Tibial artery (tissue), 4 donors: ENCODE measurements at regions not wholly inside any gene's neighbourhood (a gene's known extent, or its start where the extent isn't known, plus 50 kb on each side); places are given as distances from the start of the nearest gene placed in this dataset.

Experiments
- DNase-seq, 2 donors: peaks; one replicate each; pipeline ENCODE4 v3.0.0-alpha.2; 2019
- H3K27ac ChIP-seq, 2 donors: fragments of 200-600 bp; sonication (generic) in 1 of 2; 1 replicate in 1 of 2; 2 replicates in 1 of 2; pipeline ENCODE4 v1.5.1; 2018 to 2019; ENCODE audit warnings: mild to moderate bottlenecking in 1 of 2
- H3K27me3 ChIP-seq, 2 donors: fragments of 200-600 bp; sonication (generic) in 1 of 2; one replicate each; pipeline versions ENCODE4 v1.5.1 to v1.6.0; 2016 to 2019
- H3K36me3 ChIP-seq, 3 donors: fragments of 200-600 bp; sonication (generic) in 2 of 3; one replicate each; pipeline ENCODE4 v1.5.1; 2016 to 2019; ENCODE audit warnings: mild to moderate bottlenecking in 2 of 3
- H3K4me1 ChIP-seq, 4 donors: fragments of 200-600 bp; sonication (generic) in 2 of 4; 1 replicate in 3 of 4; 2 replicates in 1 of 4; pipeline ENCODE4 v1.5.1; 2016 to 2019
- H3K4me3 ChIP-seq, 2 donors: fragments of 200-600 bp; sonication (generic) in 1 of 2; 1 replicate in 1 of 2; 2 replicates in 1 of 2; pipeline ENCODE4 v1.5.1; 2018 to 2019; ENCODE audit warnings: mild to moderate bottlenecking in 2 of 2
- H3K9me3 ChIP-seq, 3 donors: fragments of 200-600 bp; sonication (generic) in 1 of 3; one replicate each; pipeline ENCODE4 v1.5.1; 2016 to 2019
- intact Hi-C: fragments of 100-400 bp; cut with DNase I; formaldehyde crosslinking; loops from one replicate; pipeline ENCODE4 v1.15.0; 2023; ENCODE audit warnings: low total_unique reads
- TF ChIP-seq, protein P1 (sequence below), 2 experiments: fragments of 200-600 bp in 1 of 2; fragments of 450-650 bp in 1 of 2; IDR thresholded peaks; one replicate each; pipeline ENCODE4 v1.5.1; 2017 to 2019; ENCODE audit warnings: antibody characterized with exemption in 2 of 2, mild to moderate bottlenecking in 1 of 2, moderate library complexity in 1 of 2

DNA sequence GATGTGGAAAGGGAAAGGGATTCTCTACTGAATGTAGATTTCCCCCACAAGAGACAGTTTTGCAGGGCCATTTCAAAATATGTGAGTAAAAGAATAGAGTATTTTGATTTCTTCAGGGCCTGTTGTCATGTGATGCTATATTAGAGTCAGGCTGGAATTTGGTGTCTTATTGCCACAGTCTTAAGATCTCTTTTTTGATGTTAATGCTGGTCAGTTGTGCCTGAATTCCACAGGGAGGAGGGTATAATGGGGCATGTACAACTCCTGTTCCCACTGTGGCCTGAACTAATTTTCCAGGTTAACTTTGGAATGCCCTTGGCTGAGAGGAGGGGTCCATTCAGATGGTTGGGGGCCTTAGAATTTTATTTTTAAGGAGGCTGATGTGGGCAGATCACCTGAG, 111.0 kb upstream of the MAX start:
- DNase-seq, result no peak
- Histone ChIP-seq H3K9me3 (no peaks in the 10 kb centered on the region), H3K27me3 (peaks cover 0 to 2% of the 10 kb centered on the region in 2 donors), H3K36me3 (no peaks in the 10 kb centered on the region), H3K4me1 (no peaks in the 10 kb centered on the region), H3K27ac (no peak overlapping the region), H3K4me3 (no peak overlapping the region)
- TF ChIP-seq, protein P1, sequence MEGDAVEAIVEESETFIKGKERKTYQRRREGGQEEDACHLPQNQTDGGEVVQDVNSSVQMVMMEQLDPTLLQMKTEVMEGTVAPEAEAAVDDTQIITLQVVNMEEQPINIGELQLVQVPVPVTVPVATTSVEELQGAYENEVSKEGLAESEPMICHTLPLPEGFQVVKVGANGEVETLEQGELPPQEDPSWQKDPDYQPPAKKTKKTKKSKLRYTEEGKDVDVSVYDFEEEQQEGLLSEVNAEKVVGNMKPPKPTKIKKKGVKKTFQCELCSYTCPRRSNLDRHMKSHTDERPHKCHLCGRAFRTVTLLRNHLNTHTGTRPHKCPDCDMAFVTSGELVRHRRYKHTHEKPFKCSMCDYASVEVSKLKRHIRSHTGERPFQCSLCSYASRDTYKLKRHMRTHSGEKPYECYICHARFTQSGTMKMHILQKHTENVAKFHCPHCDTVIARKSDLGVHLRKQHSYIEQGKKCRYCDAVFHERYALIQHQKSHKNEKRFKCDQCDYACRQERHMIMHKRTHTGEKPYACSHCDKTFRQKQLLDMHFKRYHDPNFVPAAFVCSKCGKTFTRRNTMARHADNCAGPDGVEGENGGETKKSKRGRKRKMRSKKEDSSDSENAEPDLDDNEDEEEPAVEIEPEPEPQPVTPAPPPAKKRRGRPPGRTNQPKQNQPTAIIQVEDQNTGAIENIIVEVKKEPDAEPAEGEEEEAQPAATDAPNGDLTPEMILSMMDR (IDR thresholded peaks at IDR 0.05), result no peak
- intact Hi-C loops, result no loop called here

DNA sequence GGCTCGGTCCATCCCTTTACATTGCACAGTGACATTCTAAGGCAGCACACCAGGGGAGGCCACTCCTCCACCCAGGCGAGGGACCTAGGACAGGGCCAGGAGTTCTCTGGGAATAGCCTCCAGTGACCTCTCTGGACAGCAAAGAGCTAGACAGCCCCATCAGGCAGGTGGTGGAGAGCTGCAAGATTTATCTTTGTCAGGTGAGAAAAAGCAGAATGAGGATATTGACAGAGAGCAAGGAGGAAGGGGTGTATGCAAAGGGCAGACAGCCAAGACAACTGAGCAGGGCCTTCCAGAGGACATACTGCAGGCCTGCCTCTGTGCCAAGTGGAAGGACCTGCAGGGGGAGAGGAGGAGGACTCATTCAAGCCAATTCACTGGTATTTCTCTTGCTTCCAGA, 112.4 kb upstream of the MAX start:
- H3K4me1 ChIP-seq, result no peaks in the 10 kb centered on the region
- no peaks in the 10 kb centered on the region for H3K9me3 ChIP-seq
- H3K27me3 ChIP-seq, result peaks cover 0 to 2% of the 10 kb centered on the region in 2 donors
- H3K4me3 ChIP-seq, result no peak overlapping the region
- TF ChIP-seq, protein P1 (IDR thresholded peaks at IDR 0.05), result no peak
- DNase-seq, result no peak
- intact Hi-C loops, result no loop called here
- no peak overlapping the region for H3K27ac ChIP-seq
- no peaks in the 10 kb centered on the region for H3K36me3 ChIP-seq

DNA sequence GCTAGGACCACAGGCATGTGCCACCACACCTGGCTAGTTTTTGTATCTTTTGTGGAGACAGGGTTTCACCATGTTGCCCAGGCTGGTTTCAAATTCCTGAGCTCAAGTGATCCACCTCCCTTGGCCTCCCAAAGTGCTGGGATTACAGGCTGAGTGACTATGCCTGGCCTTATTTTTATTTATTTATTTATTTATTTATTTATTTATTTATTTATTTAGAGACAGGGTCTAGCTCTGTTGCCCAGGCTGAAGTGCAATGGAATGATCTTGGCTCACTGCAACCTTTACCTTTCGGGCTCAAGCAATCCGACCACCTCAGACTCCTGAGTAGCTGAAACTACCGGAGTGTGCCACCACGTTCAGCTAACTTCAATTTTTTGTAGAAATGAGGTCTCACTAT, 117.0 kb upstream of the MAX start:
- no peaks in the 10 kb centered on the region for H3K27me3 ChIP-seq
- TF ChIP-seq, protein P1 (IDR thresholded peaks at IDR 0.05), result no peak
- no peaks in the 10 kb centered on the region for H3K4me1 ChIP-seq
- no peaks in the 10 kb centered on the region for H3K36me3 ChIP-seq
- no peak overlapping the region for H3K27ac ChIP-seq
- DNase-seq, result no peak
- intact Hi-C loops, result no loop called here
- no peaks in the 10 kb centered on the region for H3K9me3 ChIP-seq
- H3K4me3 ChIP-seq, result no peak overlapping the region

DNA sequence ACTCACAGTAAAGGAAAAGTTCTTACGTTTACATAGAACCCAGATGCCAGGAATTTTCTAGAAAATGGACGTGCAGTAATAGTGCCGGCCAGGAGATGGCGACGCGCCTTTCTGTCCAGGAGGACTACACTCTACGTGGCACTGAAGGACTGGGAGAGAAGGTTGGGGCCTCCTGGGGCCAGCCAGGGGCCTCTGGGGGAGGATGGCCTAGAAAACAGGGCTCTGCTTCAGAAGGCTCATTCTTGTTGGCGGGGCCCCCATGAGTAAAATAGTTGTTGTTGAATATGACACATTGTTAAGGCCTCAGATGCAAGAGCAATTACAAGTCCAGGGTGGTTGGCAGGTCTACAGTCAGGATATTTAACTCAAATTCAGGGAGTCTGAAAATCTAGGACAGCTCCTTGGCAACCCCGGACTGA, 120.1 kb upstream of the MAX start:
- intact Hi-C loops, result no loop called here
- Histone ChIP-seq H3K27ac (no peak overlapping the region), H3K36me3 (no peaks in the 10 kb centered on the region), H3K4me3 (no peak overlapping the region), H3K27me3 (no peaks in the 10 kb centered on the region), H3K4me1 (peaks cover 0 to 5% (median 0%) of the 10 kb centered on the region in 4 donors), H3K9me3 (no peaks in the 10 kb centered on the region)
- peak in 1 of 2 donors; percentile 61 for DNase-seq
- TF ChIP-seq, protein P1 (IDR thresholded peaks at IDR 0.05), result peak; percentile 30 to 46

DNA sequence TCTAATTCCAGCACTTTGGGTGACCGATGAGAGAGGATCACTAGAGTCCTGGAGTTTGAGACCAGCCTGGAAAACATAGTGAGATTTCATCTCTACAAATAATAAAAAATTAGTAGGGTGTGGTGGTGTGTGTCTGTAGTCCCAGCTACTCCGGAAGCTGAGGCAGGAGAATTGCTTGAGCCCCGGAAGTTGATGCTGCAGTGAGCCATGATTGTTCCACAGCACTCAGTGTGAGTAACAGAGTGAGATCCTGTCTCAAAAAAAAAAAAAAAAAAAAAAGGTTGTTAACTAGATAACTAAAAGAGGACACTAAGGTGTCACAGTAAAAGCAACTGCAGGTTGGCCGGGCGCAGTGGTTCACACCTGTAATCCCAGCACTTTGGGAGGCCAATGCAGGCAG, 121.3 kb upstream of the MAX start:
- intact Hi-C loops, result no loop called here
- no peak overlapping the region for H3K27ac ChIP-seq
- TF ChIP-seq, protein P1 (IDR thresholded peaks at IDR 0.05), result no peak

DNA sequence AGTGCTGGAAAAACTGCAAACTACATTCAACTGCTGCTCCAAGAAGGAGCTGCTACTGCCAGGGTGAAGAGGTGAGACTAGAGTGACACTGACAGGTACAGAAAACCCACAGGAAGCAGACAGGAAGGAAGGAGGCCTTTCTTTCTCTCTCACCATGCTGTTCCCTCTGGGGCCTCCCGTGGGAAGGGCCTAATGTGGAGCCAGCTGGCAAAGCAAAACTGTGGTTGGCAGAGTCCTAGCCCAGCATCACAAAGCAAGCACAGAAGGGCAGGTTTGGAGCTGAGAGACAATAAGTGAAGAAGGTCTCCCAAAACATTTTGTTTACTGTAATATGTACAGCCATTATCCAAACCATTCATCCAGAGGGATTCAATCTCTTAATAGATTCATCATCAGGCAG, 122.5 kb upstream of the MAX start:
- TF ChIP-seq, protein P1 (IDR thresholded peaks at IDR 0.05), result no peak
- H3K9me3 ChIP-seq, result no peaks in the 10 kb centered on the region
- intact Hi-C loops, result no loop called here
- peaks cover 0 to 9% (median 0%) of the 10 kb centered on the region in 4 donors for H3K4me1 ChIP-seq
- H3K27ac ChIP-seq, result no peak overlapping the region
- H3K27me3 ChIP-seq, result no peaks in the 10 kb centered on the region
- peak in 1 of 2 donors; percentile 51 for DNase-seq
- H3K36me3 ChIP-seq, result no peaks in the 10 kb centered on the region
- no peak overlapping the region for H3K4me3 ChIP-seq

More for the DNA sequence above, 121.3 kb upstream of the MAX start:
- Histone ChIP-seq H3K27me3 (no peaks in the 10 kb centered on the region), H3K4me3 (no peak overlapping the region), H3K36me3 (no peaks in the 10 kb centered on the region), H3K4me1 (peaks cover 0 to 5% (median 0%) of the 10 kb centered on the region in 4 donors), H3K9me3 (no peaks in the 10 kb centered on the region)
- no peak for DNase-seq
